GM21576 (cell line): ENCODE measurements at regions not wholly inside any gene's neighbourhood (a gene's known extent, or its start where the extent isn't known, plus 50 kb on each side); places are given as distances from the start of the nearest gene placed in this dataset.
"Not testable (repeated sequence)": the region's sequence is repeated elsewhere in the genome, so short reads cannot be mapped to it uniquely, and the experiment has no call there.

Experiments
- ATAC-seq: cut with Tn5 transposase; IDR thresholded peaks from one replicate; pipeline ENCODE4 v1.9.1; 2021; ENCODE audit warnings: mild to moderate bottlenecking, moderate library complexity; ENCODE audit not compliant: unreplicated experiment

DNA sequence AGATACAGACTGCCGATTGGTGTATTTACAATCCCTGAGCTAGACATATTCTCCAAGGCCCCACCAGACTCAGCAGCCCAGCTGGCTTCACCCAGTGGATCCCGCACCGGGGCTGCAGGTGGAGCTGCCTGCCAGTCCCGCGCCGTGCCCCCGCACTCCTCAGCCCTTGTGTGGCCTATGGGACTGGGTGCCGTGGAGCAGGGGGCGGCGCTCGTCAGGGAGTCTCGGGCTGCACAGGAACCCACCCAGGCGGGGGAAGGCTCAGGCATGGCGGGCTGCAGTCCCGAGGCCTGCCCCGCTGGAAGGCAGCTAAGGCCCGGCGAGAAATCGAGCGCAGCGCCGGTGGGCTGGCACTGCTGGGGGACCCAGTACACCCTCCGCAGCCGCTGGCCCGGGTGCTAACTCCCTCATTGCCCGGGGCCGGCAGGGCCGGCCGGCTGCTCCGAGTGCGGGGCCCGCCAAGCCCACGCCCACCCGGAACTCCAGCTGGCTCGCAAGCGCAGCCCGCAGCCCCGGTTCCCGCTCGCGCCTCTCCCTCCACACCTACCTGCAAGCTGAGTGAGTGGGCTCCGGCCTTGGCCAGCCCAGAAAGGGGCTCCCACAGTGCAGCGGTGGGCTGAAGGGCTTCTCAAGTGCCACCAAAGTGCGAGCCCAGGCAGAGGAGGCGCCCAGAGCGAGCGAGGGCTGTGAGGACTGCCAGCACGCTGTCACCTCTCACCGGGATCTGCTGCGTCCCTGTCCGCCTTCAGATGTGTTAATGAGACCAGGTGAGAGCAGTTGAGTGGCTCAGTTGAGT lies 137.8 kb upstream of the LCORL start:
- not testable (repeated sequence) for ATAC-seq

DNA sequence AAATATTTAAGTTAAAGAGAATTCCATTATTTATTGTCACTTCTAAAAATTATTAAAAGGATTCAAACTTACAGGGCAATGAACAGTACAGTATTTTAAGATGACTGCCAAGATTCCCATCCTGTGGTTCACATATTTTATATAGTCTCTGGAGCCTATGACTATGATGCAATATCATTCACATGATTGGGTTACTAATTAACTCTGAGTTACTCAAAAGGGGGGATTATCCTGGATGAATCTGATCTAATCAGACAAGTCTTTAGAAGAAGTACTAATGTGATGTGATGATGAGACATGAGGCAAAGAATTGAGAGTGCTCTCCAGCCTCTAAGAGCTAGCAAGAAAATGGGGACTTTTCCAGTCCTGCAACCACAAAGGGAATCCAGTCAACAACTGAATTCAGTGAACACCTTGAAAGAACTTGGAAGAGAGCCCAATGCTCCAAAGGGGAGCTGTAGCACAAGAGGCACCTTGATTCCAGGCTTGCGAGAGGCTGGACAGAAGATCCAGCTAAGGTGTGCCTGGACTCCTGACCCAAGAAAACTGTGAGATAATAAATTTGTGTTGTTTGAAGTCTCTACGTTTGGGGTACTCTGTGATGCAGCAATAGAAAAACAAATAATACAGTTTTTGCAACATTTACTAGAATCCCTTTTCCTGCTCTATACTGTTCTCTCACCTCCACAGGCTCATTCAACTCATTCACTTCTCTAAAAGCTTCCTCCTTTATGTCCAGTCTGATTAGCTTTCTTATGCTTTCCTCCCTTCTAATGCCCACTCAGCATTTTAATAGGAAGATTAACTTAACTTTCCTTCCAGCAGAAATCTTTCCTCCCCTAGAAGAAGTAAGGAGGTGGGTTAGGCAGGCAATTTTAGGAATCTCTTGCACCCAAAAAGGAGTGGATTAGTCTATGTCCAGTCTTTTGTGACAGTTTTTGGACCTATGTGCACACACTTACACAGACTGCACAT lies 133.8 kb upstream of the LCORL start:
- ATAC-seq = no peak

DNA sequence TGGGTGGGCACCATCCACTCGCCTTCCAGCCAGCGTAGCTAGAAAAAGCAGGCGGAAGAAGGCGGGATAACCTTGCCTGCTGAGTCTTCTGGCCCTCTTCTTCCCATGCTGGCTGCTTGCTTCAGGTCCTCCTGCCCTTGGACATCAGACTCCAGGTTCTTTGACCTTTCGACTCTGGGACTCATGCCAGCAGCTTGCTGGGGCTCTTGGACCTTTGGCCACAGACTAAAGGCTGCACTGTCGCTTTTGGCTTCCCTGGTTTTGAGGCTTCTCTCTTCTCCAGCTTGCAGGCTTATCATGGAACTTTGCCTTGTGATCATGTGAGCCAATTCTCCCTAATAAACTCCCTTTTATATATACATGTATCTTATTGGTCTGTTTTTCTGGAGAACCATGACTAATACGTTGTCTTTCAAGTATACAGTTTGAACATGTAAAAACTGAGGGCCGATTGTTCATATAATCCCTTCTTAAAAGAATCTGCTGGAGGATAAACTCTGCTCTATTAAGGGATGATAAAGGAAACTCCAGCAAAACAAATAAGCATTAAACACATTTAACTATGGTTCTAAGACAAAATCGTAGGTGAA lies 116.6 kb upstream of the LCORL start:
- no peak for ATAC-seq

DNA sequence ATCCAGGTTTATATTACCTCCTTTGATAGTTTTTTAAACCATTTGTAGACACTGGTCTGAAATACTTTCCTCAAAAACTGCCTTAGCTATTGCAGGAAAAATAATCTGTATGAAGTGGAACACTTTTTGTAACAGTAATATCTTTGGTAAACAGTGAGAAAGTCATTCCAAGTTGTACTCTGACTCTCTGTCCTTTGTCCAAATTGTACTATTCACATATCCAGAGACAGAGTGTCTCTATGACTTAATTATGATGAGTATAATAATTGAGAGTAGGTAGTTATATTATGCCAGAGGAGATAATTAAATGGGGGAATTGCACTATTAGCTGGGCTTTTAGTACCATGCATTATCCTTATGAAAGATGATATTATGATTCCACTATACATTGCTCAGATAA lies 112.6 kb upstream of the LCORL start:
- no peak for ATAC-seq

DNA sequence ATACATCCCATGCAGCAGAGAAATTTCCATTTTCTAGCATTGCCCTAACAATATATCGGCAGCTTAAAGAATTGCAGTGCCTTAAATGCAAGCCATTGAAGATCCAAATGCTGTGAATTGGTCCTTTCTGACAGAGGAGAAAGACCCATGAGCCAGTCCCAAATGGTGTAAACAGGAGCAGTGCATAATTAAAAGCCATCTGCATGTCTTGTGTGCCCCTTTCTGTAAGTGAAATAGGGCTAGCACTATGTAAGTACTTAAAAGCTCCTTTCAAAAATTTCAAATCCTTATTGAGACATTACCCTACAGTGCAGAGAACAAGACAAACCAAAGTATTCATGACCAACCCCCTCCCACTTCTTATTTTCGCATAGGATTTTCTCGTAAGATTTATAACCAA lies 108.7 kb upstream of the LCORL start:
- ATAC-seq = no peak

DNA sequence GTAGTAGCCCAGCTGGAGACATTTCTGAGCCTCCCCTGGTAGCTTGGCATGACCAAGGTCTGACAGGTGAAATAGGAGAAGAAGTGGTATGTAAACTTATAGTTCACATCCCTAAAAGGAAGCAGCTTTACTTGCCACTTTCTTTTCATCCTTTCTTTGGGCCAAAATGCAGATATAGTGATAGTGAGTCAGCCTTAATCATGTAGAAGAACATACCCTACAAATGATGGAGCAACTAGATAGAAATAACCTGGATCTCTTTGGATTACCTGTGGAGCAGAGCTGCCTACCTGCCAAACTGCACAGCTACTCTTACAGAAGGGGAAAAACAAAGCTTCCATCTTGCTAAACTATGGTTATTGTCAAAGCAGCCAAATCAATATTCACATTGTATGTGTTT lies 106.7 kb upstream of the LCORL start:
- ATAC-seq = no peak

DNA sequence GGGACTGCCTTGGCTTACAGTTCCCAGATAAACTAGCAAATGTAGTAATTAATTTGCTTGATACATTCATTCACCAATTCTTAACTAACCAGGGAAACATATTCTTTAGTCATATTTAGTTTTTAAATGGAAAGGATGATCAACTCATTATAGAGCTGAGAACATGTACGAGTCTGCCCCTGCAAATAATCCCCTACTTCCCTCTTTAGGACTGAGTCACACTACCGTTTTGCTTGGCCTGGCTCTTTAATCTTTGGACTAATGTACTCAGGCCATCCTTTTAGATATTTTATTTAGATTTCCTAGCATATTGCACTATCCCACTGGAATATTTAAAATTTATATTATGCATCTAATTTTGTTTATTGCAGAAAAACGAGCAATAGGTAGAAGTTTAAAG lies 105.5 kb upstream of the LCORL start:
- ATAC-seq = no peak

DNA sequence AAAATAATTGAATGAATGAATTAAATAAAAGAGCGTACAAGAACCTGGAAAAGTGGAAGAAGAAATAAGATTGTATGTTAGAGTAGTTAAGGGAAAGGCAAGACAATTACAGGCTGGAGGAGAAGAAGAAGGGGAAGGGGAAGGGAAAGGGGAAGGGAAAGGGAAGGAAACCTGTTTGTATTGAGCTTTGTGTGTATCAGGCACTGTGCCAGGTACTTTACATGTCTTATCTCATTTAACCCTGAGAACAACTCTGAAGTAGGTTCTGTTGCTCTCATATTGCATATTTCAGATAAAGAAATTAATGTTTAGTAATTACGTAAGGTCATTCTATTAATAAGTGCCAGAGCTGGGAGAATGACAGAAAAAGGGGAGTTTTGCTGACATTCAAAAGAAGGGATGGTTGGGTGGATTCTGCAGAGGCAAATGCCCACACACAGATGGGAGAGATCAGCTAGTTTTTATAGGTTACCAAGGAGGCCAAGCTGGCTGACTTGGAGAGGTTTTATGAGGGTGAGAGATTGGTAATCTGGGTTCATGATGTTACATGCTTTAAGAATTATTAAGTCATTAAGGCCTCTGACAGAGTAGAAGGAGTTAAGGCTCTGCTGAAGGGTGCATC lies 92.3 kb upstream of the LCORL start:
- ATAC-seq = no peak

DNA sequence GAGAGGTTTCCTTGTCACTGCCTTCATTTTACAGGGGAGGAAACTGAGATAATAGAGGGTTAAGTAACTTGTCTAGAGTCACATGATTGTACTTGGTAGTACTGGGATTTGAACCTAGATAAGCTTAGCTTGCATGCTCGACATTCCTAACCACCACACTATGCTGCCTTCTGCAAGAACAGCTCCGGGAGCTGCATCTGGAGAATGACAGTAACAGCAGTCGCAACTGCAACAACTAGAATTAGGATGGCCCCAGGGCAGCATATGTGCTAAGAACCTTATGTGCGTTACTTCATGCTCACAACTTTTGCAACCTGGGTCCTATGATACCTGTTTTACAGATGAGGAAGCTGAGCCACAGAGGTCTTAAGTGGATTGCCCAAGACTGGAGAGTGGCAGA lies 89.5 kb upstream of the LCORL start:
- ATAC-seq = no peak

DNA sequence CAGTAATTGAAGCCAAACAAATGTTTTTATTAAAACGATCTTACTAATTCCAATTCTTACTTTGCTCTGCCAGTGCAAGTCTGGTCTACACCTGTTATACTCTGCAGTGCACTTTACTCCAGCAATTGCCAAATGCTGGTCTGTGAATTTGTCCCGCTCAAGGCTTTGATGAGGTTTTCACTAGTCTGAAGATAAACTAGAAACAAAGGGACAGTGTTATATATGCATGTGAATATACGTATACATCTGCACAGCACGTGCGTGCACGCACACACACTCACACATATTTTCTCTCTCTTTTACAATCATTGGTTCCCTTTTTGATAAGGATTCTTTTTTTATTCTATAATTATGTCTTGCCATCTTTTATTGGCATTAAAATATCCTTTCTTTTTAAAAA lies 88.5 kb upstream of the LCORL start:
- no peak for ATAC-seq

DNA sequence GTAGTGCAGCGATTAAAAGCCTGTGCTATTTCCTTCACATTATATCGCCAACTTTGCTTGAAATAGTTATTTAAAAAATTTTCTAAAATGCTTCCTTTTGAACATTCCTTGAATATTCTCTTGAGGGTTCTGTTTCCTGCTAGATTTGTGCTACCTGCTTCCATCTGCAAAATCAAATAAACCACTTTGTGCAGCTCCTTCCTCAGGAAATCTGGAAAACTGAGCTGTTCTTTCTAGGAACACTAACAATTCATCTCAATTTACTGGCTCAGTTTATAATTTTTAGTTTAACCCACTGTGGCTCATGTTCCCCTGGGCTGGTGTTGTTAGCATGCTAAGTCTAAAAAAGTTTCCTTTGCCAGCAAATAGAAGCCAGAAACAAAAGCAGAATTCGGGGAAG lies 88.1 kb upstream of the LCORL start:
- no peak for ATAC-seq

DNA sequence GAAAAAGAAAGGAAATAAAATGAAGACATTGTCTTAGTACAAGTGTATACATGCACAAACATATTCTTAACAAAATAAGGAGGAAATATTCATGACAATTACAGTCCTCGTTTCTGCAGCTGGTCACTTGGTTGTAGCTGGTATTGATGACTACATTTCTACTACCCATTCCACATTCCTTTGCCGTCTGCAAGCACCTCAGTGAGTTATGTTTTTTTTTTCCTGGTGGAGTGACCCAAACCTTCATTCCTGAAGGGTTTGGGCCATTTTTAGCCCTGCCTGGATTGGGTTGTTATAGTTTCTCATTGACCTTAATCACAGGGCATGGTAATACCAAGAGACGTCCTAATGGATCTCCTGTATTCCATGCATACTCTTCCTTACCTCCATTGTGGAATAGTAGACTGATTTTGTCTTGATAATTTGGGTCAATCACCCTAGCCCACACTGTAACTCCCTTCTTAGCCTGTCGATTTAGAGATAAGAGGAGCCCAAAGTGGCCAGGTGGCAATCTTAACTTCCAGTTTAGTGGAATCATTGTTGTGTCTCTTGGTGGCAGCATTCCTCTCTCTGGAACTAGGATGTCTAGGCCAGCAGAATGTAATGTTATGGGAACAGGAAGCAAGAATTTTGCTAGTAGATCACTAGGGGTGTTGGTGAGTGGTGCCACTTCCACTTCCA lies 86.4 kb upstream of the LCORL start:
- not testable (repeated sequence) for ATAC-seq

DNA sequence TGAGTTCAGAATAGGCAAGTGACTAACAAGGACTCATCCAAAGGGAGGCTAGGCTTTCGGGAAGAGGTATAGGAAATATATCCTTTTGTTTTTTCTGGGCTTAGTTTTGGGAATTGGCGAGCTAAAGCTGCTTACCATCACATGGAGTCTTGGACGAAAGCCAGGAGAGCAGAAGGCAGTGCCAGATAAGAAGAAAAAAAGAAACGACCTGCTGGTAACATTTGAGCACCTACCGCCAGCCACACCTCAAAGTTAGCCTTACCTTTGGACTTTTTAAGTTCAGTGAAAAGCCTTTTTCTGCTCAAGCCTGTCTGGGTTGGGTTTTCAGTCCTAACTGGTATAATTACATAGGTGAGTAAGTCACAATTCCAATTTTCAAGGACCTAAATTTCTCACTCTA lies 85.1 kb upstream of the LCORL start:
- ATAC-seq = no peak

DNA sequence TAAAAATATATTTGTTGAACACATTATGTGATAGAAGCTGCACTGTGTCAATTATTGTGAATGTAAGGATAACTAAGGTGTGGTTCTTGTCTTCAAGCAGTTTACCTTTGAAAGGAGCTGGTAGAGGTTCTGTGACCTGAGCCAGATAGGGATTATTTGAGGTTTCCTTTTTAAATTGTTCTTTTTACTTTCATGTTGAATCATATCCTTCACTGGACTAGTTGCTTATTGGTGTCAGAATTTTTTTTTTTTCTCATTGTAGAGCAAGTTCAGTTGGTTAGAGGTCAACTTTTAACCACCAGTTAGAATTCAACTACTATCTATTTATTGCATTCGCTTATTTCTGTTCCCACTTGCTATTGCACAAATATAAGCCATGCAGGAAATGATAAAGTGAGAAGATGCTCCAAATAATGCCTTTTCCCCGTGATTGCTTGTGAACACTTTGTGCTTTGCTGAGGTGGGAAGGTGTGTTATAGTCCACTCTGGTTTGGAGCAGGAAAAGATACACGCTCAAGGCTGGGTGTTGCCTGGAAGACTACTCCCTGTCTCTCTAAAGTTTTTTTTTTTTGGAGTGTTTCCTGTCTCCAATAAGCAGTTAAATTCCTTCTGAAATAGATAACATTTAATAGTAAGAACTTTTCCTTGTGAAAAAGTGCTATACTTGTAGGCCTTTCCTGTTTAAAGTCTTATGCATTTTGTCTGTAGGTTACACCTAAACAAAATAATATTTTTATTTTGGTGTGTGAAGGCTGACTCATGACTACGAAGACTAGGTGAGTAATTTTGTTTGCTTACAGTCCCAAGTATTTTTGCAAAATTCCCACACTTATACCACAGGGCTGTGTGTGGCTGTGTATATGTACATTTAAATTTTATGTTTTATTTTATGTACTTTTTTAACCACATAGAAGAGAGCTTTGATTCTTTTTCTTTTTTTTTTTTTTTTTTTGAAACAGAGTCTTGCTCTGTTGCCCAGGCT lies 83.8 kb upstream of the LCORL start:
- peak; percentile 78 for ATAC-seq

DNA sequence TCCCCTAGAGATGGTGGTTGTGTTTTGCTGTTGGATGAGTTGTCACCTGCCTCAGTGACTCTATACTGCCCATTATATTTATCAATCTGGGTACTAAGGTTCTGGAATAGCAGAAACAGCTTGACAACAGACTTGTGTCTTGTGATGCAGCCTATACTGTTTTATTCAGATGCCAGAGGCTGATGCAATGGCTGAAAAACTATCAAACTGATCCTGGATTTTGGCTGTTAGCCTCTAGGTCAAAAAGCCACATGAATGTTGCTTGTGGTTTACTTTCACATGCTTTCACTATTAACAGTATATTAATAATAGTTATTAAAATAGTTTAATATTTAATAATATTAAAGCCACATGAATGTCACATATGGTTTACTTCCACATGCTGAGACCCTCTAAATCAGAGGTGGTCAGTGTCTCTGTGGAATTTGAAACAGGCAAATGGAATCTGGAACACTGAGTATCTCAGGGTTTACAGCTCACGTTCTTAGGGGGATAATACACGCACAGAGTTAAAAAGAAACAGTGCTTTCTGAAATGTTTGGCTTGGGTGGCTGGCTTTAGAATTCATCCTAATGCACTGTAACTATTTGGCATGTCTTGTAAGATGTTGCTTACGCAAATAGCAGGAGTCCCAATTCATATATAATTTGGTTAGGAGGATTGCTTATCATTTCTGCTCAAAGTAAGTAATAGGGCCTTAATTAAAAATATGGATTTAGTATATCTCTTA lies 82.5 kb upstream of the LCORL start:
- no peak for ATAC-seq

DNA sequence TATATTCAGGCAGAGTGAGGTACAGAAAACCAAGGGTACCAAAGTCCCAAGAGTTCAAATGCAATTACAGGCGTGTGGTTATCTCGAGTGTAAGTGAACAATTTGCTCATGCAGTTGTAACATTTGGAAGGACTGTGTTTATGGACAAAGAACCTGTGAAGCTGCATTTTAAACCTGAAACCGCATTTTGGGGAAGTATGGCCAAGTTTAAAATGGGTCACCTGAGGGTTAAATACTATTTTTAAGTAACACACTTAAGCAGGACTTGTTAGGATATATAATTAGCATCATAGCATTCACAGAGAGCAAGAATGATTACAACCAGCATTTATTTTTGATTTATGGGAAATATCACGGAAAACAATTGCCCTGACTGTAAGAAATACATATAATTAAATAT lies 79.1 kb upstream of the LCORL start:
- peak; percentile 42 for ATAC-seq

DNA sequence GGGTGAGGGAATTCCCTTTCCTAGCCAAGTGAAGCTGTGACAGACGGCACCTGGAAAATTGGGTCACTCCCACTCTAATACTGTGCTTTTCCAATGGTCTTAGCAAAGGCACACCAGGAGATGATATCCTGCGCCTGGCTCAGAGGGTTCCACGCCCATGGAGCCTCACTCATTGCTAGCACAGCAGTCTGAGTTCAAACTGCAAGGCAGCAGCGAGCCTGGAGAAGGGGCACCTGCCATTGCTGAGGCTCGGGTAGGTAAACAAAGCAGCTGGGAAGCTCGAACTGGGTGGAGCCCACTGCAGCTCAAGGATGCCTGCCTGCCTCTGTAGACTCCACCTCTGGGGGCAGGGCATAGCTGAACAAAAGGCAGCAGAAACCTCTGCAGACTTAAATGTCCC lies 68.9 kb upstream of the LCORL start:
- ATAC-seq = not testable (repeated sequence)

DNA sequence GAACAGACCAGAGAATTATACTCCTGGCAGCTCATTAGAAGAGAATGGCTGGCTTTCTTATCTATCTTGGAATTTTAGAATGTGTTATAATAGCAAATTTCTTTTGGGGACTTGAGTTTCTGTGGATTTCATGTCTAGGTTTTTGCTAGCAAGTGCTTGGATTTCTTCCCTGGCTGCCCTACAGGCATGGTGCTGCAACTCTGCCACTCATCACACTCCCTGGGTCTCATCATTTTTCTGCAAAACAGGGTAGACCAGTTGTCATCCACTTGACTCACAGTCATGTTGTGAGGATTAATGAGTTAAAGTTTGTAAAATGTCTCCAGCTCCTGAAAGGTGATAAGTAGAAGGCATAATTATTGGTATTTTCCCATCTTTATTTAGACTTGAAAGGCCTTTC lies 60.7 kb upstream of the LCORL start:
- ATAC-seq = no peak

DNA sequence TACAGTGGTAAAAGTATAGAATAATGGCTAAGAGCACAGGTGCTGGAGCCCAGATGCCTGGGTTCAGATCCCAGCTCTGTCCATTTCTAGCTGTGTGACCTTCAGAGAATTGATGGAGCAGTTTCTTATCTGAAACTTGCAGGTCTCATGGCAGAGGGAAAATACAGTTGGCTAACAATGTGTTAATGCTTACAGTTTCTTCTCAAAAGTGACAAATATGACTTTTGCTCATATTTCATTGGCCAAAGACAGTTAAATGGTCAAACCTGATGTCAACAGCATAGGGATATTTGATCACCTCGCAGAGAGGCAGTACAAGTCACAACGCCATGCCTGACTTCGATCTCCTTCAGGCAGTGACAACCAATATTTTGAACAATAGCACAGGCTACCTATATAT lies 60.2 kb upstream of the LCORL start:
- ATAC-seq = no peak
